ENCODE measurements at regions not wholly inside any gene's neighbourhood (a gene's known extent, or its start where the extent isn't known, plus 50 kb on each side); places are given as distances from the start of the nearest gene placed in this dataset.

DNA sequence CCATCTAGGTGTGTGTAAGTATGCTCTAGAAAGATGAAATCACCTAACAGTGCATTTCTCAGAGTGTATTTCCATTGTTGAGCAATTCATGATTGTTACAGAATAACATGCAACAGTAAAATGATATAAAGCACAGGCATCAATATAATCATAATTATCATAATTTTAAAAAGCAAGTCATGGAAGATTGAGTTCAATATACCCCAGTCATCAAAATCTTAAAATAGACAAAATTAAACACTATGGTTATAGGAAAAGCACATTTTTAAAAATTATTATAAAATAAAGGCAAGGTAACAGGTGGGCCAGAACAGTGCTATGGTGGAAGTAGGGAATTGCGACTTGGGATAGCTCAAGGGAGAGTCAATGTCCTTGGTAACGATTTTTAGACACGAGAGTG is 555.4 kb upstream of the VRK2 start:
- TF ChIP-seq, protein P1, sequence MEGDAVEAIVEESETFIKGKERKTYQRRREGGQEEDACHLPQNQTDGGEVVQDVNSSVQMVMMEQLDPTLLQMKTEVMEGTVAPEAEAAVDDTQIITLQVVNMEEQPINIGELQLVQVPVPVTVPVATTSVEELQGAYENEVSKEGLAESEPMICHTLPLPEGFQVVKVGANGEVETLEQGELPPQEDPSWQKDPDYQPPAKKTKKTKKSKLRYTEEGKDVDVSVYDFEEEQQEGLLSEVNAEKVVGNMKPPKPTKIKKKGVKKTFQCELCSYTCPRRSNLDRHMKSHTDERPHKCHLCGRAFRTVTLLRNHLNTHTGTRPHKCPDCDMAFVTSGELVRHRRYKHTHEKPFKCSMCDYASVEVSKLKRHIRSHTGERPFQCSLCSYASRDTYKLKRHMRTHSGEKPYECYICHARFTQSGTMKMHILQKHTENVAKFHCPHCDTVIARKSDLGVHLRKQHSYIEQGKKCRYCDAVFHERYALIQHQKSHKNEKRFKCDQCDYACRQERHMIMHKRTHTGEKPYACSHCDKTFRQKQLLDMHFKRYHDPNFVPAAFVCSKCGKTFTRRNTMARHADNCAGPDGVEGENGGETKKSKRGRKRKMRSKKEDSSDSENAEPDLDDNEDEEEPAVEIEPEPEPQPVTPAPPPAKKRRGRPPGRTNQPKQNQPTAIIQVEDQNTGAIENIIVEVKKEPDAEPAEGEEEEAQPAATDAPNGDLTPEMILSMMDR (IDR thresholded peaks at IDR 0.05): no peak
- no peak for TF ChIP-seq POLR2A (IDR thresholded peaks at IDR 0.05)
